SH-SY5Y (cell line): ENCODE measurements at regions not wholly inside any gene's neighbourhood (a gene's known extent, or its start where the extent isn't known, plus 50 kb on each side); places are given as distances from the start of the nearest gene placed in this dataset.

Experiments
- GATA2 ChIP-seq: IDR thresholded peaks from 2 replicates; pipeline ENCODE4 v1.6.1; 2011; ENCODE audit warnings: mild to moderate bottlenecking, low read depth, low read length
- GATA3 ChIP-seq: IDR thresholded peaks from 2 replicates; pipeline ENCODE4 v1.6.1; 2011; ENCODE audit warnings: low read depth, mild to moderate bottlenecking, low read length, moderate library complexity

- TF ChIP-seq GATA3 (no peak), GATA2 (no peak)
Observed at GRCh38 chr1:60904099-60904851, 178.1 kb upstream of the NFIA start.
